ENCODE measurements at regions not wholly inside any gene's neighbourhood (a gene's known extent, or its start where the extent isn't known, plus 50 kb on each side); places are given as distances from the start of the nearest gene placed in this dataset.

DNA sequence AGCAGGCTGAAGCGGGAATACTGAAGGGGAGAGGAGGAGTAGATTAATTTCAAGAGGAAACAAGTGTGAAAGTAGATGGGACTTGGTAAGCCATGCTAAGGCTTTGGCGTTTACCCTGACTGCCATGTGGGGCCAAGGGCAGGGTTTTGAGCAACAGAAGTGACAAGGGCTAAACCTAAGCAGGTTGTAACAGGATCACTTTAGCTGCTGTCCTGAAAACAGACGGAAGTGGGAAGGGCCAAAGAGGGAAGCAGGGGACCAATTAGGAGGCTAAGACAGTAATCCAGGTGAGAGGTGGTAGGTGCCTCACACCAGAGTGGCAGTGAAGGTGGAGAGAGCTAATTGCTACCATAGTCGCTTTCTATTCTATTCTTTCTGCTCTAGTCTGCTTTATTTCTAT is 166.5 kb downstream of the PJA1 start:
- DNase-seq (ENCODE audit: low read depth) = no peak
- TF ChIP-seq, protein P1, sequence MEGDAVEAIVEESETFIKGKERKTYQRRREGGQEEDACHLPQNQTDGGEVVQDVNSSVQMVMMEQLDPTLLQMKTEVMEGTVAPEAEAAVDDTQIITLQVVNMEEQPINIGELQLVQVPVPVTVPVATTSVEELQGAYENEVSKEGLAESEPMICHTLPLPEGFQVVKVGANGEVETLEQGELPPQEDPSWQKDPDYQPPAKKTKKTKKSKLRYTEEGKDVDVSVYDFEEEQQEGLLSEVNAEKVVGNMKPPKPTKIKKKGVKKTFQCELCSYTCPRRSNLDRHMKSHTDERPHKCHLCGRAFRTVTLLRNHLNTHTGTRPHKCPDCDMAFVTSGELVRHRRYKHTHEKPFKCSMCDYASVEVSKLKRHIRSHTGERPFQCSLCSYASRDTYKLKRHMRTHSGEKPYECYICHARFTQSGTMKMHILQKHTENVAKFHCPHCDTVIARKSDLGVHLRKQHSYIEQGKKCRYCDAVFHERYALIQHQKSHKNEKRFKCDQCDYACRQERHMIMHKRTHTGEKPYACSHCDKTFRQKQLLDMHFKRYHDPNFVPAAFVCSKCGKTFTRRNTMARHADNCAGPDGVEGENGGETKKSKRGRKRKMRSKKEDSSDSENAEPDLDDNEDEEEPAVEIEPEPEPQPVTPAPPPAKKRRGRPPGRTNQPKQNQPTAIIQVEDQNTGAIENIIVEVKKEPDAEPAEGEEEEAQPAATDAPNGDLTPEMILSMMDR (conservative IDR thresholded peaks at IDR 0.05; ENCODE audit: low read depth, low read length) = no peak

DNA sequence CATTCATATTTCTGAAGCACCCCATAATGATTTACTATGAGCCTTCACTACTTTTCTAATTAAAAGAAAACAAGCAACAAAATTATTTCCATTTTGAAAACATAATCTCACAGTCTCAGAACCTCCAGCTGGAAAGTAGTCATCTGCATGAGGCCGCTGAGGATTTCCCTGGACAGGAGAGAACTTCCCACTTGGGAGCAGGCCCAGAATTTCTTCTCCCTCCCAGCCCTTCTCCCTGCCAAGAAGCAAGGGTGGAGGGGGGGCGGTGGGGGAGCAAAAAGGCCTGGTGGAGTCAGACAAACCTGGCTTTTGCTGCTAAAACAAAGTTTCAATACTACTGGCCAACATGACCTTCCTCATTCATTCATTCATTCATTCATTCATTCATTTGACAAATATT is 167.3 kb downstream of the PJA1 start:
- DNase-seq (ENCODE audit: low read depth) = no peak
- no peak overlapping the region for H3K4me3 ChIP-seq (ENCODE audit: low read length)
- TF ChIP-seq, protein P1 (conservative IDR thresholded peaks at IDR 0.05; ENCODE audit: low read depth, low read length) = no peak

More for the DNA sequence above, 166.5 kb downstream of the PJA1 start:
- H3K4me3 ChIP-seq (ENCODE audit: low read length) = no peak overlapping the region

DNA sequence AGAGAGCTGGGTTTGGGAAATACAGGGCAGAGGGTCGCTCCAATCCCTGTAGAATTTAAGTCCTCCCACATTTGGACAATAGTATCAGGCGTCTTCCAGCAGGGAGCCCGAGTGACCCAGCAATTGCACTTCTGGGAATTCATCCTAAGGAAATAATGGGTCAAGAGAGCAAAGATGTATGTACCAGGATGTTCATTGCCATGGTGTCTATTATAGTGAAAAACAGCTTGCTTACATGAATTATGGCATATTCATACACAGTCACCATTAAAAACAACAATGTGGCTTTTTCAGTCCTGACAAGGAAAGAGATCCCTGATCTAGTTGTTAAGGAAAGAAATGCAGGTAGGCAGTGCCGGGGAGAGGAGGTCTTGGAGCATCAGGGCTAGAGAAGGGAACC is 167.7 kb downstream of the PJA1 start:
- TF ChIP-seq, protein P1 (conservative IDR thresholded peaks at IDR 0.05; ENCODE audit: low read depth, low read length) = no peak
- no peak for DNase-seq (ENCODE audit: low read depth)

DNA sequence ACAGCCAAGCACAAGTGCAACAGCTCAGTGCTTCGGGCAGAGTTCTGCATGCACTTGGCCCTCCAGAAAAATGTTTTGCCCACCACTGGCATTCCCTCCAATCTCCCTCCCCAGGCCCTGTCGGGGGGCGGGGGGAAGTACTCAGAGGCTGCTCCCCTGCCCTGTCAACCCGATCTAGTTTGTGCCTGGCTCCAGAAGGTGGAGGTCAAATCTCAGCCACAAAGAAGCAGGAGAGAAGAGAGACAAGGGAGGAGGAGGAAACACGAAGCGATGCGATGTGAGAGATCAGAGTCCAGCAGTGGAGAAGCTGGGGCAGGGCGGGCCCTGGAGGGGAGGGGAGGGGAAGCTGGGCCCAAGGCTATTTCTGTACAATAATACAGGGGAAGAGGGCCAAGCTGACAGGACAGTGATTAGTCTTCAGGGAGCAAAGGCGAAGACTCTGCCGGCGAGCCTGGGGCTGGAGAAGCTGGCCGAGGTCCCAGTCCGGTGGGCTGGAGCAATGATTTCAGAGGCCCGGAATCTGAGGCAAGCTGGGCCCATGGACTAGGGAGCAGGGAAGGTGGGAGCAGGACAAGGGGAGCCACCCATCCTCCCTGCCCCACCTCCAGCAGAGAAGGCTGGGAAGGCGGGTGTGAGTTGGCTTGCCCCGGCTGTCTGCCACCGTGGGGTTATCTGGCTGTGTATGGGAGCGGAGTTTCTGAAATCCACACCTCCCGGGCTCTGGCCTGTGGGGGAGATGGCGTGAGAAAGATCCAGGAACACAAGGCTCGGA is 167.1 kb downstream of the EFNB1 start:
- TF ChIP-seq, protein P1 (conservative IDR thresholded peaks at IDR 0.05; ENCODE audit: low read depth, low read length) = no peak
- no peak overlapping the region for H3K4me3 ChIP-seq (ENCODE audit: low read length)
- DNase-seq (ENCODE audit: low read depth) = no peak

More for the DNA sequence above, 167.7 kb downstream of the PJA1 start:
- no peak overlapping the region for H3K4me3 ChIP-seq (ENCODE audit: low read length)

DNA sequence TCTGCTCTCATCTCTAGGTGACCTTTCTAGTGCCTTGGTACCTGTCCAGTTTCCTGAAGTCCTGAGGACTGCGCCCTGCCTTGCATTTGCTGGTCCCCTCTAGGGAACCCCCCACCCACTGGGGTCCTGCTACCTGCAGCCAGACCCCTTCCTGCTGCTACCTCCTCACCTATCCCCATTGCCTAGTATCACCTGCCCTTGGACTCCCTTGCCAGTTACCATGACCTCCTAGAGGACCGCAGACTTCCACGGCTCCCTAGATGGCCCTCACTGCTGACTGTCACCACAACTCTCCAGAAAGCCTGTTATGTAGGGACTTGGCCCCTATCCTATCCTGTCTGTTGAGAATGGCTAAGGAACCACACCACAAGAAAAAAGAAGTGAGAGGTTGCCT is 166.6 kb downstream of the EFNB1 start:
- no peak overlapping the region for H3K4me3 ChIP-seq (ENCODE audit: low read length)
- TF ChIP-seq, protein P1 (conservative IDR thresholded peaks at IDR 0.05; ENCODE audit: low read depth, low read length) = no peak
- no peak for DNase-seq (ENCODE audit: low read depth)

DNA sequence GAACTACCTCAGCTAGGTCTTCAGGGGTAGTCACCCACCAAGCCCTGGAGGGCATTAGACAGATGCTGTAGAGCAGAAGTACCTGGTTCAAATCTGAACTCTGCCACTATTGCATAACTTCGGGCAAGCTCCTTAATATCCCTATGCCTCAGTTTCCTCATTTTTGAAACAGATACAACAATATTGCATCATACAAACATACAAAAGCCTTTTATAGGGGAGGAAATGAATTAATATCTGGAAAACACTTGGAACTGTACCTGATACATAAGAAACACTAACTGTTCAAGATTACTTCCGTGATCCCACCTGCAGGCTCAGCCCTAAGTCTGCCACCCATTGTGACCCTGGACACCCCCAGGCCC is 166.1 kb downstream of the EFNB1 start:
- no peak for DNase-seq (ENCODE audit: low read depth)
- no peak overlapping the region for H3K4me3 ChIP-seq (ENCODE audit: low read length)
- TF ChIP-seq, protein P1 (conservative IDR thresholded peaks at IDR 0.05; ENCODE audit: low read depth, low read length) = no peak

Data from retinal pigment epithelial cell (primary cell).